SK-N-MC (cell line): ENCODE measurements at regions not wholly inside any gene's neighbourhood (a gene's known extent, or its start where the extent isn't known, plus 50 kb on each side); places are given as distances from the start of the nearest gene placed in this dataset.

Experiments used
- EZH2 ChIP-seq: fragments of 200-600 bp; sonication (generic); IDR thresholded peaks from one replicate; pipeline ENCODE4 v1.6.1; 2017; ENCODE audit warnings: antibody characterized with exemption
- POLR2AphosphoS5 ChIP-seq: IDR thresholded peaks from 2 replicates; pipeline ENCODE4 v1.6.1; 2012; ENCODE audit warnings: mild to moderate bottlenecking, low read depth, low read length, borderline replicate concordance

DNA sequence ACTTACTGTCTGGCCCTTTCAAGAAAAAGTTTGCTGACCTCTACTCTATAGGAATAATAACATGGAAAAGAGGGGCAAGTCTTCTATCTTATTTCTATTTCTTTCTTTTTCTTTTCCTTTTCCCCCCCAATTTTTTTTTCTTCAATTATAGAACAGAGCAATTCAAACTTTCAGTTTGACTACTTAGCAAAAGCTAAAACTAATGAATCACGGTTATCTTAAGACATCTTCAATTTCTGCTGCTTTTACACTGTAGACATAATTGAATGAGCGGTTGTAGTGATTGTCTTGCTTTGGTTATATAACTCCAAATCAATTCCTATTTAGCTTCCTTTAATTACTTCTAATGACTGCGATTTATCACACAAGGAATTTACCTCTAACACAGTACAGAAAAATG lies 74.3 kb upstream of the P2RY1 start:
- TF ChIP-seq POLR2AphosphoS5 (no peak), EZH2 (no peak)
